ENCODE measurements at regions not wholly inside any gene's neighbourhood (a gene's known extent, or its start where the extent isn't known, plus 50 kb on each side); places are given as distances from the start of the nearest gene placed in this dataset.
"Not testable (repeated sequence)": the region's sequence is repeated elsewhere in the genome, so short reads cannot be mapped to it uniquely, and the experiment has no call there.

DNA sequence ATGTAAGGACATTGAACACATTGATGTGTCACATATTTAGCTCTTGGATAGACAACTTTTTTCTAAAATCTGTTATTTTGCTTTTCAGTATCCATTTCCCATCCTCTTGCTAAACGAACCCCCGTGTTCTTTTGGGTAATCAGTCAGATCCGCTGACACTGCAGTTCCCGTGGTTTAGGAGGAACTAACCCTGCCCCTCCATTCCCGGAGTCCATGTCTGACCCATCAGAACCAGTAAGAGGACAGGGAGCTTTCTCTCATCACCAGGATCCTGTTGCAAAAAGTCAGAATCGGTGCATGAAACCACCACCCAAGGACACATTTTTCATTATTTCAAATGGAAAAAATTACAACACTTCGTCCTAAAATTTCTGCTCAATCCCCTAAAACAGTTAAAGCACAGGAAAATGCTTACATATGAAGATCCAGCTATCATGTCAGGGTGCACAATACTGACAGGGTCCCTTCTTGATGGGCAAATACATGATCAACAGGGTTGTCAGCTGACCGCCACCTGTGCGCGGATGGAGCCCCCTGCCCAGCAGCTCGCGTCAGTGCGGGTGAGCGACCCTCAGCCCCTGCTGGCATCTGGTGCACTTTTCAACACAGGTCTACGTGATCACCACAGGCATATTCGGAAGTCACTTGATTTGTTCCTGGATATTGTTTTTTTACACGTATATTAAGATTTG is 276.8 kb downstream of the ADGRD1 start:
- no peak overlapping the region for H3K27ac ChIP-seq (ENCODE audit: low read depth, low read length)
- H3K27me3 ChIP-seq (ENCODE audit: control insufficient read depth in 2 of 2, insufficient read depth in 2 of 2, low read length in 2 of 2): no peaks in the 10 kb centered on the region
- no peaks in the 10 kb centered on the region for H3K9me3 ChIP-seq (ENCODE audit: control insufficient read depth in 2 of 3, low read length in 3 of 3)
- H3K4me1 ChIP-seq (ENCODE audit: control insufficient read depth in 2 of 2, insufficient read depth in 2 of 2, low read length in 2 of 2): no peaks in the 10 kb centered on the region
- no peak for ATAC-seq
- Mint-ChIP-seq H3K4me3 (no peak overlapping the region), H3K27ac (no peak overlapping the region), H3K4me1 (peaks cover 0 to 18% (median 9%) of the 10 kb centered on the region in 7 donors), H3K36me3 (no peaks in the 10 kb centered on the region), H3K27me3 (peaks cover 0 to 11% (median 5%) of the 10 kb centered on the region in 5 donors), H3K9me3 (peaks cover 0 to 2% (median 0%) of the 10 kb centered on the region in 11 donors)
- POLR2A ChIA-PET: no interaction called here
- H3K36me3 ChIP-seq (ENCODE audit: control insufficient read depth in 2 of 3, insufficient read depth in 3 of 3, low read length in 3 of 3): no peaks in the 10 kb centered on the region
- CTCF ChIA-PET: no interaction called here
- intact Hi-C loops (cut with micrococcal nuclease): no loop called here
- no peak for DNase-seq
- H3K4me3 ChIP-seq (ENCODE audit: low read length): no peak overlapping the region

DNA sequence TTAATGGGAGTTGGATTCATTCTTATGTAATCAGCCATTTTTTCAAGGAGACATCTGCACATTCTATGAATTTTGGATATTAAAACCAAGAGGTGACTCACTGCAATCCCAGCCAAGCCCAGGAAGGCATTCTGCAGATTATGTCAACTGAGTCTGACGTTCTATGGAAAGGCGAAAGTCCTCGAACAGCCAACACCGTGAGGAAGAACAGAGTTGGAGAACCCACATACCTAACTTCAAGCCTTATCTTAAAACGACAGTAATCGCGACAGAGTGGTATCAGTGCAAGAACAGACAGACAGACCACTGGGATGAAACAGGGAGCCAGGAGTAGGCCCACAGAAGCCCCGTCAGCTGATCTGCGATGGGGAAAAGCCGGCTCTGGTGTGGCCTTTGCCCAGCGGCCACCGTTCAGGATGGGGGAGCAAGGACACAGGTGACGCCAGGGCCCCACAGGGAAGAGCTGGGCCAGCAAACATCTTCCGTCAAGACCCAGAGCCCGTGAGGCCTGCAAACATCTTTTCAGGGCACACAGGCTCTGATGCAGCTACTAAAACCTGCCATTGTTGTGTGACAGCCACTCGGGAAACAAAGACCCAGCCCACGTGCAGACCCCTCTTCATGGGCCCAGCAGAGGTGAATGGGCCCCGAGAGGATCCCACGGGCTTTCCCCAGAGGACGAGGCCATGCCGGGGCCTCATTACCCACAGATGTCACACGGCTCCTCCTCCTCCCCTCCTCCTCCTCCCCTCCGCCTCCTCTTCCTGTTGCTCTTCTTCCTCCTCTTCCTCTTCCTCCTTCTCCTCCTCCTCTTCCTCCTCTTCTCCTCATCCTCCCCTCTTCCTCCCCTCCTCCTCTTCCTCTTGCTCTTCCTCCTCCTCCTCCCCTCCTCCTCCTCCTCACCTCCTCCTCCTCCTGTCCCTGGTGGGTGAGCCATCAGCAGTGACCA is 277.6 kb downstream of the ADGRD1 start:
- ChIA-PET CTCF (no interaction called here), POLR2A (no interaction called here)
- intact Hi-C loops (cut with micrococcal nuclease): no loop called here
- DNase-seq: no peak
- no peaks in the 10 kb centered on the region for H3K36me3 Mint-ChIP-seq
- Histone ChIP-seq H3K36me3 (ENCODE audit: control insufficient read depth in 2 of 3, insufficient read depth in 3 of 3, low read length in 3 of 3) (no peaks in the 10 kb centered on the region), H3K4me1 (ENCODE audit: control insufficient read depth in 2 of 2, insufficient read depth in 2 of 2, low read length in 2 of 2) (no peaks in the 10 kb centered on the region), H3K27me3 (ENCODE audit: control insufficient read depth in 2 of 2, insufficient read depth in 2 of 2, low read length in 2 of 2) (no peaks in the 10 kb centered on the region), H3K4me3 (ENCODE audit: low read length) (no peak overlapping the region), H3K9me3 (ENCODE audit: control insufficient read depth in 2 of 3, low read length in 3 of 3) (no peaks in the 10 kb centered on the region), H3K27ac (ENCODE audit: low read depth, low read length) (no peak overlapping the region)
- H3K4me1 Mint-ChIP-seq: peaks cover 0 to 18% (median 9%) of the 10 kb centered on the region in 7 donors
- H3K4me3 Mint-ChIP-seq: no peak overlapping the region
- ATAC-seq: no peak
- H3K9me3 Mint-ChIP-seq: peaks cover 0 to 2% (median 0%) of the 10 kb centered on the region in 11 donors
- peaks cover 0 to 15% (median 5%) of the 10 kb centered on the region in 5 donors for H3K27me3 Mint-ChIP-seq
- H3K27ac Mint-ChIP-seq: peak overlapping the region in 1 of 9 donors; percentile 43

DNA sequence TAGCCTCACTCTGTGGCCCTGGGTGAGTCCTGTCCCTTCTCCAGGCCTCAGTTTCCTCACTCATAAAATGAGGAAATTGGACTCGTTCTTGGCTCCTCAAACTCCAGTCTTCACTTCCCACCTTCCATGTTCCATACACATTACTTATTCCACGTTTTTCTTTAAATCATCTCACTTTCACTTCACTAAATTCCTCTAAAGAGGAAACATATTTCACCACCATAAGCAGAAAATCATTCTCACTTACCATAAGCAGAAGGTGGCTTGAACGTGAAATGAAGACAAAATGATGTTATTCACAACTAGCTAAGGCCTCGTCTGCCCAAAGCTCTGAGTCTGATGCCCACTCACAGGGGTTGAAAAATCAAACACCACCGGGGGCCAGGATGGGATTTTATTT is 278.3 kb downstream of the ADGRD1 start:
- no peaks in the 10 kb centered on the region for H3K27me3 ChIP-seq (ENCODE audit: control insufficient read depth in 2 of 2, insufficient read depth in 2 of 2, low read length in 2 of 2)
- peaks cover 0 to 18% (median 9%) of the 10 kb centered on the region in 7 donors for H3K4me1 Mint-ChIP-seq

DNA sequence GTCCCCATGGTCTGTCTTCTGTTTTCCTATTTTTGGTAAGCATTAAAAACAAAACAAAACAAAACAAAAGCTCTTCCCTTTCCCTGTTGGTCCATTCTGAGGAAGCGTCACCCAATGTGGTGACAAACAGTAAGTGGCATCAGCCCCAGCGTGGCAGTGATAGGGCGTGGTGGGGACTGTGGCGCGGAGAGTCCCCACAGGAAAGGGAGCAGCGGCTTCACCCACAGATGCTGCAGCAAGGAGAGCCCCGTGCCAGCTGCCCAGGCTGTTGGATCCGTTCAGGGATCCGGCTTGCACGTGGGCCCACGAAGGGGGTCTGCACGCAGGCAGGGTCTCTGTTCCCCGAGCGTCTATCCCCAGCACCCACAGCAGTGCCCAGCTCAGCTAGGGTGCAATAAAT is 279.2 kb downstream of the ADGRD1 start:
- H3K9me3 ChIP-seq (ENCODE audit: control insufficient read depth in 2 of 3, low read length in 3 of 3); H3K4me3 Mint-ChIP-seq; CTCF ChIA-PET; H3K9me3 Mint-ChIP-seq; DNase-seq; H3K4me1 ChIP-seq (ENCODE audit: control insufficient read depth in 2 of 2, insufficient read depth in 2 of 2, low read length in 2 of 2); H3K36me3 ChIP-seq (ENCODE audit: control insufficient read depth in 2 of 3, insufficient read depth in 3 of 3, low read length in 3 of 3); intact Hi-C loops (cut with micrococcal nuclease); POLR2A ChIA-PET; H3K27me3 ChIP-seq (ENCODE audit: control insufficient read depth in 2 of 2, insufficient read depth in 2 of 2, low read length in 2 of 2); H3K4me3 ChIP-seq (ENCODE audit: low read length); H3K27ac ChIP-seq (ENCODE audit: low read depth, low read length); ATAC-seq; H3K36me3 Mint-ChIP-seq; H3K27ac Mint-ChIP-seq: not testable (repeated sequence)
- Mint-ChIP-seq H3K4me1 (peaks cover 0 to 18% (median 9%) of the 10 kb centered on the region in 7 donors), H3K27me3 (peaks cover 0 to 21% (median 5%) of the 10 kb centered on the region in 5 donors)

More for the DNA sequence above, 278.3 kb downstream of the ADGRD1 start:
- H3K36me3 ChIP-seq (ENCODE audit: control insufficient read depth in 2 of 3, insufficient read depth in 3 of 3, low read length in 3 of 3): no peaks in the 10 kb centered on the region
- Mint-ChIP-seq H3K9me3 (peaks cover 0 to 2% (median 0%) of the 10 kb centered on the region in 11 donors), H3K4me3 (no peak overlapping the region), H3K36me3 (no peaks in the 10 kb centered on the region), H3K27ac (no peak overlapping the region), H3K27me3 (peaks cover 0 to 16% (median 5%) of the 10 kb centered on the region in 5 donors)
- ChIA-PET CTCF (no interaction called here), POLR2A (no interaction called here)
- ATAC-seq (no peak), DNase-seq (no peak)
- intact Hi-C loops (cut with micrococcal nuclease): no loop called here
- H3K9me3 ChIP-seq (ENCODE audit: control insufficient read depth in 2 of 3, low read length in 3 of 3): no peaks in the 10 kb centered on the region
- no peak overlapping the region for H3K4me3 ChIP-seq (ENCODE audit: low read length)
- H3K27ac ChIP-seq (ENCODE audit: low read depth, low read length): no peak overlapping the region
- no peaks in the 10 kb centered on the region for H3K4me1 ChIP-seq (ENCODE audit: control insufficient read depth in 2 of 2, insufficient read depth in 2 of 2, low read length in 2 of 2)

DNA sequence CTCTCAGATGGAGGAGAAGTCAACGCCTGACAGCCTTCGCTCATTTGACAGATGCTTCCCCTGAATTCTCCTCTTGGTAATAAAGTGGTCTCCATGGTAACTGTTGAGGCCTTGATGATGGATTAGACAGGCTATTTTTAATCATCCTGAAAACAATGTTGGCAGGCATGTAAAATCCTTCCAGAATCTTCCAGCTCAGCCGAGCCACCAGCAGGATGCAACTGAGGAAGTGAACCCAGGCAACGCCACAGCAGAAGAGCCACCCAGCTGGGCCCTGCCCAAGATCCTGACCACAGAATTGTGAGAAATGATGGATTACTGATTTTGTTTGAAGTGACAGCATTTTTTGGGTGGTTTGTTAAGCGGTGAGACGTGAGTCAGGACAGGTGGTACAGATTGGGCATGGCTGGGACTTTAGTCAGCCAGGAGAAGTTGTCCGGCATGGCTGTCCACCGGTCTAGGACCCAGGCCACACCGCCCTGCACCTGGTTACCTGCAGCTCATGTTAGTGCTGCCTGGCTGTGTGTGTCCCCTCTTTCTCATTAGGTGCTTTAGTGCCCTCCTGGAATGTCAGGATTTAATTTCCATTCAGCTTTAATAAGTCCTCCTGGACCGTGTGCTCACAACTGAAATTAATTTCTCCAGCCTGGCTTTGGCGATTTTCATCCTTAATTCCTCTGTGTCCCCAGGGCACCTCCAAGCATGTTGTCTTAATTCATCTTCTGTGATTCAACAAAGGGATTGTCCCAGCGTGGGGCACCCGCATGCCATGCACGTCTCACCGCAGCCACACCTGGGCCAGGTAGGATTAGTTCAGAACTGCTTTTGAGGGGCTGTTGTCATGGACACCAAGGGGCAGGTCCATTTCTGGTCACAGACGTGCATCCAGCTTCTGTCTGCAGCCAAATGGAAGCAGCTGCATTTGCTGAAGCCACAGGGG is 280.4 kb downstream of the ADGRD1 start:
- intact Hi-C loops (cut with micrococcal nuclease); H3K9me3 Mint-ChIP-seq; H3K4me3 ChIP-seq (ENCODE audit: low read length); DNase-seq; ATAC-seq; H3K36me3 Mint-ChIP-seq; H3K9me3 ChIP-seq (ENCODE audit: control insufficient read depth in 2 of 3, low read length in 3 of 3); H3K4me1 ChIP-seq (ENCODE audit: control insufficient read depth in 2 of 2, insufficient read depth in 2 of 2, low read length in 2 of 2); H3K27ac ChIP-seq (ENCODE audit: low read depth, low read length); H3K4me3 Mint-ChIP-seq; H3K27me3 ChIP-seq (ENCODE audit: control insufficient read depth in 2 of 2, insufficient read depth in 2 of 2, low read length in 2 of 2); H3K27ac Mint-ChIP-seq; CTCF ChIA-PET; POLR2A ChIA-PET; H3K36me3 ChIP-seq (ENCODE audit: control insufficient read depth in 2 of 3, insufficient read depth in 3 of 3, low read length in 3 of 3): not testable (repeated sequence)
- Mint-ChIP-seq H3K4me1 (peaks cover 0 to 18% (median 6%) of the 10 kb centered on the region in 7 donors), H3K27me3 (peaks cover 0 to 15% (median 1%) of the 10 kb centered on the region in 5 donors)

DNA sequence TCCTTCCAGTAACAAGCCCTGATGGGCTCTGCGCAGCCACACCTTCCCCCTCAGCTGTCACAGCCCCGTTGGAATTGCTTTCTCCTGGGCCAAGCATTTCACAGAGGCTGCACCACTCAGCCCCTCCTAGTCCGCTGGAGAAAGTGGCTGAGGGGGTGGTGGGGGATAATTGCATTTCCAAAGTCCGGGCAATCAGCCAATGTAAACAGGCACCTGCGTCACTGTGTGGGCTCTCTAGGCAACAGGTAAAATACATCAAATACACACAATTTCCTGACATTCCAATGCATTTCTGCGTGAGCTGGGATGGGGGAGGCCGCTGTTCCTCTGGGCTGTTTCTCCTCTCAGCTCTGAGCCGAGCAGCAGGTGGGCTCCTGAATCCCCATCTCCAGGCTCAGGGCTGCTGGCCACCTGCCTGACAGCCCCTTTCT is 281.1 kb downstream of the ADGRD1 start:
- H3K4me3 ChIP-seq (ENCODE audit: low read length); H3K27ac Mint-ChIP-seq; H3K9me3 ChIP-seq (ENCODE audit: control insufficient read depth in 2 of 3, low read length in 3 of 3); CTCF ChIA-PET; H3K9me3 Mint-ChIP-seq; H3K36me3 Mint-ChIP-seq; H3K36me3 ChIP-seq (ENCODE audit: control insufficient read depth in 2 of 3, insufficient read depth in 3 of 3, low read length in 3 of 3); intact Hi-C loops (cut with micrococcal nuclease); H3K4me3 Mint-ChIP-seq; ATAC-seq; H3K27ac ChIP-seq (ENCODE audit: low read depth, low read length); H3K27me3 ChIP-seq (ENCODE audit: control insufficient read depth in 2 of 2, insufficient read depth in 2 of 2, low read length in 2 of 2); DNase-seq; H3K4me1 ChIP-seq (ENCODE audit: control insufficient read depth in 2 of 2, insufficient read depth in 2 of 2, low read length in 2 of 2); POLR2A ChIA-PET: not testable (repeated sequence)
- peaks cover 0 to 13% (median 1%) of the 10 kb centered on the region in 5 donors for H3K27me3 Mint-ChIP-seq
- peaks cover 0 to 16% (median 6%) of the 10 kb centered on the region in 7 donors for H3K4me1 Mint-ChIP-seq

All from naive thymus-derived CD4-positive, alpha-beta T cell (primary cell).